Neural cell (in vitro differentiated cells): ENCODE measurements at regions not wholly inside any gene's neighbourhood (a gene's known extent, or its start where the extent isn't known, plus 50 kb on each side); places are given as distances from the start of the nearest gene placed in this dataset.

Experiments used
- H2AFZ ChIP-seq: fragments of 200-600, 300-800 bp; sonication (generic), shearing (Covaris generic); 2 replicates; pipeline ENCODE4 v1.6.0; 2014; ENCODE audit warnings: low read depth, mild to moderate bottlenecking, antibody characterized with exemption, low read length, moderate library complexity
- H3F3A ChIP-seq: fragments of 200-600 bp; shearing (Covaris generic); 2 replicates; pipeline ENCODE4 v1.6.1; 2016; ENCODE audit warnings: mild to moderate bottlenecking, moderate library complexity, mixed read lengths, antibody characterized with exemption, low read length; ENCODE audit not compliant: insufficient read depth, poor library complexity, severe bottlenecking
- H3K27ac ChIP-seq: fragments of 200-600, 300-800 bp; sonication (generic), shearing (Covaris generic); 2 replicates; pipeline ENCODE4 v1.5.1; 2014; ENCODE audit warnings: mild to moderate bottlenecking, low read length, moderate library complexity
- H3K27me3 ChIP-seq: fragments of 300-800, 200-600 bp; sonication (generic), shearing (Covaris generic); 2 replicates; pipeline ENCODE4 v1.6.0; 2014; ENCODE audit warnings: mild to moderate bottlenecking, low read depth, low read length, moderate library complexity; ENCODE audit not compliant: insufficient read depth
- H3K36me3 ChIP-seq: fragments of 300-800, 200-600 bp; sonication (generic), shearing (Covaris generic); 2 replicates; pipeline ENCODE4 v1.5.1; 2014; ENCODE audit warnings: mild to moderate bottlenecking, antibody characterized with exemption, low read length, moderate library complexity; ENCODE audit not compliant: insufficient read depth
- H3K4me2 ChIP-seq: fragments of 300-800, 200-600 bp; sonication (generic), shearing (Covaris generic); 2 replicates; pipeline ENCODE4 v1.6.0; 2014; ENCODE audit warnings: mild to moderate bottlenecking, low read length
- H3K4me3 ChIP-seq: fragments of 300-800, 200-600 bp; sonication (generic), shearing (Covaris generic); 2 replicates; pipeline ENCODE4 v1.5.1; 2014; ENCODE audit warnings: mild to moderate bottlenecking, low read length, moderate library complexity
- H3K79me2 ChIP-seq: fragments of 200-600 bp; shearing (Covaris generic); replicated peaks from 2 replicates; pipeline ENCODE4 v1.6.0; 2014; ENCODE audit warnings: mild to moderate bottlenecking, low read length, moderate library complexity; ENCODE audit not compliant: insufficient read depth
- H3K9ac ChIP-seq: fragments of 300-800, 200-600 bp; sonication (generic), shearing (Covaris generic); 2 replicates; pipeline ENCODE4 v1.6.1; 2016; ENCODE audit warnings: mild to moderate bottlenecking, low read length, mixed read lengths
- H3K9me2 ChIP-seq: fragments of 200-600 bp; shearing (Covaris generic); 2 replicates; pipeline ENCODE4 v1.6.1; 2016; ENCODE audit warnings: mild to moderate bottlenecking, low read length, mixed read lengths; ENCODE audit not compliant: insufficient read depth
- H3K9me3 ChIP-seq: fragments of 200-600, 300-800 bp; sonication (generic), shearing (Covaris generic); 2 replicates; pipeline ENCODE4 v1.6.1; 2016; ENCODE audit warnings: mild to moderate bottlenecking, mixed run types, low read length, moderate library complexity, mixed read lengths
- H4K20me1 ChIP-seq: fragments of 200-600 bp; shearing (Covaris generic); 2 replicates; pipeline ENCODE4 v1.6.1; 2016; ENCODE audit warnings: mild to moderate bottlenecking, mixed run types; ENCODE audit not compliant: insufficient read depth
- CTCF ChIP-seq: fragments of 450-650 bp; IDR thresholded peaks from 2 replicates; pipeline ENCODE4 v1.5.1; 2014; ENCODE audit warnings: antibody characterized with exemption, mild to moderate bottlenecking, moderate library complexity; ENCODE audit not compliant: poor library complexity, severe bottlenecking
- EP300 ChIP-seq: fragments of 450-650 bp; conservative IDR thresholded peaks from 2 replicates; pipeline ENCODE4 v1.6.1; 2014; ENCODE audit warnings: antibody characterized with exemption, mild to moderate bottlenecking, moderate library complexity; ENCODE audit not compliant: poor library complexity, severe bottlenecking
- EZH2 ChIP-seq: fragments of 200-600, 300-800 bp; shearing (Covaris generic), sonication (generic); IDR thresholded peaks from 2 replicates; pipeline ENCODE4 v1.6.1; 2014; ENCODE audit warnings: antibody characterized with exemption, low read length, borderline replicate concordance, mild to moderate bottlenecking; ENCODE audit not compliant: insufficient read depth, poor library complexity, severe bottlenecking
- MXI1 ChIP-seq: fragments of 450-650 bp; conservative IDR thresholded peaks from 2 replicates; pipeline ENCODE4 v1.6.1; 2014; ENCODE audit warnings: antibody characterized with exemption, mild to moderate bottlenecking; ENCODE audit not compliant: poor library complexity, severe bottlenecking
- POLR2AphosphoS5 ChIP-seq: IDR thresholded peaks from 2 replicates; pipeline ENCODE4 v1.6.1; 2012
- RAD21 ChIP-seq: fragments of 450-650 bp; conservative IDR thresholded peaks from 2 replicates; pipeline ENCODE4 v1.6.1; 2014; ENCODE audit warnings: antibody characterized with exemption, mild to moderate bottlenecking, moderate library complexity
- REST ChIP-seq: IDR thresholded peaks from 2 replicates; pipeline ENCODE4 v1.6.1; 2012; ENCODE audit warnings: borderline replicate concordance
- SMC3 ChIP-seq: fragments of 450-650 bp; conservative IDR thresholded peaks from 2 replicates; pipeline ENCODE4 v1.6.1; 2014; ENCODE audit warnings: antibody characterized with exemption, mild to moderate bottlenecking, moderate library complexity; ENCODE audit not compliant: poor library complexity
- TAF1 ChIP-seq: IDR thresholded peaks from 2 replicates; pipeline ENCODE4 v1.6.1; 2012; ENCODE audit warnings: low read depth

- Histone ChIP-seq H3F3A (no peaks in the 10 kb centered on the region), H3K36me3 (no peaks in the 10 kb centered on the region), H3K79me2 (no peaks in the 10 kb centered on the region), H3K27ac (no peak overlapping the region), H2AFZ (no peak overlapping the region), H3K4me3 (no peak overlapping the region), H3K9ac (no peak overlapping the region), H3K9me2 (no peaks in the 10 kb centered on the region), H3K27me3 (no peaks in the 10 kb centered on the region), H3K9me3 (no peaks in the 10 kb centered on the region), H3K4me2 (no peak overlapping the region), H4K20me1 (no peaks in the 10 kb centered on the region)
- TF ChIP-seq SMC3 (no peak), MXI1 (no peak), CTCF (no peak), REST (no peak), POLR2AphosphoS5 (no peak), RAD21 (no peak), EP300 (no peak), TAF1 (no peak), EZH2 (no peak)
These were observed 451.2 kb downstream of the INSC start for GRCh38 chr11:15565880-15566279.

- H3K4me2 ChIP-seq = no peak overlapping the region
- H3K4me3 ChIP-seq = no peak overlapping the region
- no peaks in the 10 kb centered on the region for H3F3A ChIP-seq
- no peaks in the 10 kb centered on the region for H3K27me3 ChIP-seq
- H3K27ac ChIP-seq = no peak overlapping the region
- TF ChIP-seq CTCF (no peak), RAD21 (no peak), TAF1 (no peak), SMC3 (no peak), MXI1 (no peak), EP300 (no peak), REST (no peak), EZH2 (no peak), POLR2AphosphoS5 (no peak)
- H4K20me1 ChIP-seq = no peaks in the 10 kb centered on the region
- no peaks in the 10 kb centered on the region for H3K36me3 ChIP-seq
- H3K79me2 ChIP-seq = no peaks in the 10 kb centered on the region
- no peaks in the 10 kb centered on the region for H3K9me3 ChIP-seq
- no peak overlapping the region for H3K9ac ChIP-seq
- no peaks in the 10 kb centered on the region for H3K9me2 ChIP-seq
- no peak overlapping the region for H2AFZ ChIP-seq
These were observed 453.7 kb downstream of the INSC start for GRCh38 chr11:15568440-15568839.
